SJSA1 (cell line): ENCODE measurements at regions not wholly inside any gene's neighbourhood (a gene's known extent, or its start where the extent isn't known, plus 50 kb on each side); places are given as distances from the start of the nearest gene placed in this dataset.

Source experiments
- DNase-seq, 2 experiments: peaks; one replicate each; pipeline ENCODE4 v3.0.0-alpha.2; 2015 to 2020; ENCODE audit warnings: low spot score in 2 of 2, low read depth in 1 of 2
- H3K27ac ChIP-seq: fragments of 250-450 bp; sonication (Bioruptor Pico); 2 replicates; pipeline ENCODE4 v1.5.1; 2020; ENCODE audit warnings: mild to moderate bottlenecking, moderate library complexity
- H3K27me3 ChIP-seq: fragments of 250-450 bp; sonication (Bioruptor Pico); replicated peaks from 2 replicates; pipeline ENCODE4 v1.5.1; 2020; ENCODE audit warnings: mild to moderate bottlenecking, moderate library complexity
- H3K36me3 ChIP-seq: fragments of 250-450 bp; sonication (Bioruptor Pico); 2 replicates; pipeline ENCODE4 v1.5.1; 2020; ENCODE audit warnings: mild to moderate bottlenecking
- H3K4me1 ChIP-seq: fragments of 250-450 bp; sonication (Bioruptor Pico); replicated peaks from 2 replicates; pipeline ENCODE4 v1.6.1; 2021; ENCODE audit warnings: mild to moderate bottlenecking
- H3K4me3 ChIP-seq: fragments of 250-450 bp; sonication (Bioruptor Pico); 2 replicates; pipeline ENCODE4 v1.5.1; 2020; ENCODE audit warnings: mild to moderate bottlenecking
- H3K9me3 ChIP-seq: fragments of 250-450 bp; sonication (Bioruptor Pico); replicated peaks from 2 replicates; pipeline ENCODE4 v1.5.1; 2020; ENCODE audit warnings: mild to moderate bottlenecking

DNA sequence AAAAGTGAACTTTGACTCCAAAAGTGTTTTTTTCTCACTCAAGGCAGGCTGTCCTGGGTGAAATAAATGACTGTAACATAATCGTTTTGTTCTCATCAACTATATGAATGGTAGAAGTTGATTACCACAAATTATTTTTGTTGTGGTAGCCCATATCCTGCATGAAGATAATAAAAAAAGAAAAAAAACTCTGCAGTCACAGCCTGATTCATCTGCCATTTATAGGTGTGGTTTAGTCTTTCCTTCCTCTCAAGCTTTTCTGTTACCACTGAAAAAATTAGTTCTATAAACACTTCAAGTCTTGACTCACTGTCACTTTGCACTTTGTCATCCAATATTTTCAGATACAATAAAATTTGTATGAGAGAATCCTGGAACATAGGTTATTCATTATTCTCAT lies 522.0 kb downstream of the PLCL1 start:
- H3K4me3 ChIP-seq: no peak overlapping the region
- no peaks in the 10 kb centered on the region for H3K36me3 ChIP-seq
- H3K27me3 ChIP-seq: peaks cover 3% of the 10 kb centered on the region
- no peaks in the 10 kb centered on the region for H3K9me3 ChIP-seq
- H3K27ac ChIP-seq: no peak overlapping the region
- DNase-seq: no peak
- H3K4me1 ChIP-seq: no peaks in the 10 kb centered on the region

DNA sequence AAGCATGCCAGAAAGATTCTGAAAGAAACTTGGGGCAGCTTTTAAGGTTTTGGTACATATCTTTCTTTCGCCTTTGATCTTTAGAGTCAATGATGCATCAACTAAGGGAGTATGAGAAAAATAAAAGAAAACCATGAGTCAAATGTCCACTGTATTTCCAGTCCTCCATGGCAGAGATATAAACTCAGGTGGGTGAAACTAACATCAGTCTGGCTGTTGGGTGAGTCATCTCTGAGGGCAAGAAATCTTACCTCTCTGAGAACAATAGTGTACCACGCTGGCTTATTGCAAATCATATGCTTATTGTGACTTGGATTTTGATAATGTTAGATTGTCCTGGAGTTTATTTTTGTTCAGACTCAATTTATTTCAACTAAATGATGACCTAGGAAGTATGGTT lies 521.0 kb downstream of the PLCL1 start:
- no peaks in the 10 kb centered on the region for H3K4me1 ChIP-seq
- H3K27me3 ChIP-seq: peaks cover 3% of the 10 kb centered on the region
- no peak for DNase-seq
- H3K9me3 ChIP-seq: no peaks in the 10 kb centered on the region
- no peaks in the 10 kb centered on the region for H3K36me3 ChIP-seq
- no peak overlapping the region for H3K27ac ChIP-seq
- H3K4me3 ChIP-seq: no peak overlapping the region

DNA sequence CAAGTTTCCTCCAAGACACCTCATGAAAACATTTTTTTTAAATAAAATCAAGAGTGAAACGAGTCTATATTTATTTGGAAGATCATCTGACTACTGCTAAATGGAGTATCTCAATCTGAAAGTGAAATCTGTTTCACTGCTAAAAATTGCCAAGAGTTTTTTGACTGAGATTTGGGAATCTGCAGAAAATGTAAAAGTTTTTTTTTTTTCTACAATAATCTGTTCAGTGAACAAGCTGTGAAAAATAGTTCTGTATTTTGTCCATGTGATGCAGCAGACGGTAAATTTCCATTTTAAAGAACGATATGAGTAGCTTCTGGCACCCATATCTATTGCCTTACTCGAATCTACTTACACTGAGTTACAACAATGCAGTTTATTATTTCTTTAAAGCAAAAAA lies 519.7 kb downstream of the PLCL1 start:
- Histone ChIP-seq H3K27ac (no peak overlapping the region), H3K36me3 (no peaks in the 10 kb centered on the region), H3K9me3 (no peaks in the 10 kb centered on the region), H3K4me3 (no peak overlapping the region), H3K4me1 (no peaks in the 10 kb centered on the region), H3K27me3 (peaks cover 3% of the 10 kb centered on the region)
- no peak for DNase-seq

DNA sequence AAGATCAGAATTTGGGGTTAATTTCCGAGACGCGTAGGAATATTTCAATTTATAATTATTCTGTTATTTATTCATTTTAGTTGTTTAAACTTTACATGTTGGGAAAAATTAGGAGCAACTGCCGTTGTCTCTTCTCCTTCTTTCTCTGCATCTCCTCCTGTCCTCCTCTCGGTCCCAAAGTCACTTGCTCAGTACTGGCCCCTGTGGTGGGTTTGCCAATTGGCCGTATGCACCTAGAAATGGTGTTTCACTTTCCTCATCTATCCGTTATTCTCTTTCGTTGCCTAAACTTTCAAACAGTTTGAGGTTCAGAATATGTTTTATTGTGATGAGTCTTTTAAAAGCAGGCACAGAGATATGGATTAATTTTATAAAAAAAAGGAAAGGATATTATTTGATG lies 517.9 kb downstream of the PLCL1 start:
- H3K36me3 ChIP-seq: no peaks in the 10 kb centered on the region
- no peak overlapping the region for H3K27ac ChIP-seq
- DNase-seq: no peak

DNA sequence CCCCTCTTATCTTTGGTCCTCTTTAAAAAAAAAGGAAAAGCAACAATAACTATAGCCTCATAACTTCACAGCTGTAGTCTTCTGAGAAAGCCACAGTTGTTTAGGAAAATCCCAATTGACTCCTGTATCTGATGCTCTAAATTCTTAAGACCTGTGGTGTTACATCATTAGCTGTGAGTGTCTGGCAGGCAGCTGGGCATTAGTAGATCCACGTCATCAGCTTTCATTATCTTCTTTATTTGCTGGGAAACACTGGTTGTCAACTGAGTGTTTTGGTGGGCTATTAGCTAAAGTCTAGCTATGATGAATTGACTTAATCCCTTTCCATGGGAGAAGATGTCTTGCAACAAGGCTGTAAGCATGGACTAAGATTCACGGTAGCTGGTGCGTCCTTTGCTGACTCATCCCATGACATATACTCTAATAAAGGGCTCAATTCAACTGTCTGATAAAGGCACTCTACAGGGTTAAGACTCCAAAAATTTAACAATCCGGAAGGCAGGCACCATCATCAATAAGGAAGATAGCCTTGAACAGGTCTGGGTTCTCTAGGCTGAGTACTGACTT lies 517.2 kb downstream of the PLCL1 start:
- no peak for DNase-seq
- Histone ChIP-seq H3K36me3 (no peaks in the 10 kb centered on the region), H3K4me1 (no peaks in the 10 kb centered on the region), H3K9me3 (no peaks in the 10 kb centered on the region), H3K27ac (no peak overlapping the region), H3K4me3 (no peak overlapping the region), H3K27me3 (peaks cover 9% of the 10 kb centered on the region)

More for the DNA sequence above, 517.9 kb downstream of the PLCL1 start:
- H3K9me3 ChIP-seq: no peaks in the 10 kb centered on the region
- no peak overlapping the region for H3K4me3 ChIP-seq
- H3K27me3 ChIP-seq: peaks cover 9% of the 10 kb centered on the region
- no peaks in the 10 kb centered on the region for H3K4me1 ChIP-seq

DNA sequence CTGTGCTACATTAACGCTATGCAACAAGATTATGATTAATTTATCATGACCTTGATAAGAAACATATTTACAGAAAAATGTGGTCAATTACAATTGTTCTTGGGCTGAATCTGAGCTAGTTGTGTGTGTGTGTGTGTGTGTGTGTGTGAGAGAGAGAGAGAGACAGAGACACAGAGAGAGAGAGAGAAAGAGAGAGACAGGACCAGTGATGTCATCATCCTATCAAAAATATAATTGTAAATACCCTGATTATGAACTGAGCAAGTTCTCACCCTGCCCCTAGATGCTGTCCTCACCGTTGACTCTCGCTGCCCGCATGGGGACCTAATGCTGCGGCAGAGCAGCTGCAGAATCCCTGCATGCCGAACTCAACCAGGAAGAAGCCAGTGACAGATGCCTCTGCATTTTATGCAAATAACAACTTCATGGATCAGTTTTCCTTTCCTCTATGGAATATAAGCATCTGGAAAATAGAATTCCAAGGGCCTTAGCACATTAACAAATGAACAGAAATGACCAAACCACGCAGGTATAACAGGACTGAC lies 512.5 kb downstream of the PLCL1 start:
- peaks cover 17% of the 10 kb centered on the region for H3K27me3 ChIP-seq
- no peak overlapping the region for H3K27ac ChIP-seq
- DNase-seq: no peak
- H3K36me3 ChIP-seq: no peaks in the 10 kb centered on the region
- H3K4me1 ChIP-seq: no peaks in the 10 kb centered on the region
- H3K9me3 ChIP-seq: no peaks in the 10 kb centered on the region
- H3K4me3 ChIP-seq: no peak overlapping the region

DNA sequence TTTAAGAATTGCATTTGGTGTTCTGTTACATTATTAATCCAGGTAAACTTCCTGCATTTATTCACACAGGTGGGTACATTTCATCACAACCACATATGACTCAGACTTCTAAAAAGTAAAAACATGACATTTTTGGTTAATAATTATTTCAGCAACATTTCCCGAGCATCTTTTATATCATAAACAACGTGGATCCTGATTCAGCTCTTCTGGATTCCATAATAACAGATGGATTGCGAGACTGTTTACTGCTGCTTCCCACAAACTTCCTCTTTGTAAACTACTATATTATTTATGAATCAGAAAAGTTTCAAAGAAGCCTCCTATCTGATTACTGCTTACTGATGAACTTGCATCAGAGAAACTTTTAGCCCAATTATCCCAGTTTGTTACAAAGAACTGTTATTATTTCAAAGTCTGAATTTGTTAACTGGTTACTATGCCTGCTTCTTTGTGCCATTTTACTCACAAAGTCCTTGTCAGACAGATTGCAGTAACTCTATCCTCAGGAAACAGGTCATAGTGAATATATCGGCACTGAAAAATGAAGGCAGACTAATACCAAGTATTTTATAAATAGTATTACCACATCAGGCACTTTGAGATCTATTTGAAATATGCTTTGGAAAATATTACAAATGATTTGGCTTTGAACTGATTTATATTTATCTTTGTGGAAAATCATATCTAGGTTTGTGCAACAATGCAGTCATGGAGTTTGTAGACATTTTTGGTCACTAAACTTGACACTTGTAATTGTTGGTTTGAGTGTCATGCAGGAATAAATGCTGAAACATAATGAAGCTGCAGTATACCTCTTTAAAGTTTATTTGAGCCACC lies 511.6 kb downstream of the PLCL1 start:
- Histone ChIP-seq H3K27me3 (peaks cover 17% of the 10 kb centered on the region), H3K9me3 (no peaks in the 10 kb centered on the region), H3K36me3 (no peaks in the 10 kb centered on the region), H3K27ac (no peak overlapping the region), H3K4me3 (no peak overlapping the region), H3K4me1 (no peaks in the 10 kb centered on the region)
- no peak for DNase-seq

DNA sequence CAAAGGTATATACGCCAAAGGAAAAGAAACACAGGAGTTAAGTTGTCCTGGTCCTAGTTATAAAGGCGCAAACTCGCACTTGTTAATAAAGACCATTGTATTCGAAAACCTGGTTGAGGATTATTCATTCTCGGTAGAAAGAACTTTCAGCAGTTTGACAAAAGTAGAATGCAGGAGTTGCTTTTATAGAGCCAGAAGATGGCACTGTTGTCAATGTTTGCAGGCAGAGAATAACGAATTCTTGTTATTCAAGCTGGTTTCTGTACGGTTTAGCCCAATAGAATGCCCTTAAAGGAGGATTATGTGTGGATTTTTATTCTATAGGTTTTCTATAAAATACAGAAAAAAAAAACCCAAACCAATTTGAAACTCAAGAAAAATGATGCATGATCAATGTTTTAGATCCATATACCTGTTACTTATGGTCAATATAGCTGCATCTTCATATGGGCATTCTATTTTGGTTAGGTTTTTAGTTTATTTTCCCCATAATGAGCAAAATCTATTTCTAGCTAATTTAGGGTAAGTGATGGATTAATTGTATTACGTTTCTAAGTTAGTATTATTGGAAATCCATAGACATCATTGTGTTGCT lies 510.3 kb downstream of the PLCL1 start:
- Histone ChIP-seq H3K36me3 (no peaks in the 10 kb centered on the region), H3K4me3 (no peak overlapping the region), H3K4me1 (no peaks in the 10 kb centered on the region), H3K9me3 (no peaks in the 10 kb centered on the region), H3K27me3 (peaks cover 17% of the 10 kb centered on the region), H3K27ac (no peak overlapping the region)
- peak in 1 of 2 experiments; percentile 27 for DNase-seq

DNA sequence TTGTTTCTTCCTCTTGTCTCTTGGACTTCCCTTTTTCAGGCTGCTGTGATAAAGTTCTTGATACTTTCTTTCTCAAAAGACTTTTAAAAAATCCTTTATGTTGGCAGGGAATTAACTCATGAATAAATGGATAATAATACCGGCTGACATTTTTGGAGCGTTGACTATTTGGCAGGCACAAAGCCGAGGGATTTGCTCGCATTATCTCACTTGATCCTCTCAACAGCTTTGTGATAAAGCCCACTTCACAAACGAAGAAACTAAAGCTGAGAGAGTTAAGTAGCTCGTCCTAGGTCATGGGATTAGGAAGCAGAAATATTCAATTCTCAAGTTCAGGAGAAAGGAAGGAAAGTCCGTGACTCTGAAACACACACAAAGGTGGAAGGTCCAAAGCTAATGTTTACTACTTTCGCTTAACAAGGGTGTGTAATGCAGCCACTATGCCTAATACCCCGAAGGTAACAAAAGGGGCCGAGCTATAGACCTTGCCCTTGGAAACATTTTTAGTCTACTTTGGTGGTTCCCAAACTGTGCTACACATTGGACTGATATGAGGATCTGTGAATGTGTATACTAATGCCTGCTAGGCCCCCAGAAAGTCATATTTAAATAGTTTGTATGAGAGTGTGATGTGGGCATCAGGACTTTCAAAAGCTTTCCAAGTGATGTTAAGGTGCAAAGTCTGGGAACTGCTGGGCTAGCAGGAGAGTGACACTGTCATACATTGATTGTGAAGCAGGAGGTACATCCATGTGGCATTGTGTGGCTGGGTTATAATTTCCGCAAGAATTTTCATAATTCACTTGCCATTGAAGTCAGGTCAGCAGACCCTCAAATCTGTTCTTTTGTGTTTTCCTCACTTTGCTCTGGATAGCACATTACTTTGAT lies 508.4 kb downstream of the PLCL1 start:
- H3K36me3 ChIP-seq: no peaks in the 10 kb centered on the region
- no peak overlapping the region for H3K27ac ChIP-seq
- H3K4me1 ChIP-seq: no peaks in the 10 kb centered on the region
- no peaks in the 10 kb centered on the region for H3K9me3 ChIP-seq
- no peak overlapping the region for H3K4me3 ChIP-seq
- H3K27me3 ChIP-seq: peaks cover 11% of the 10 kb centered on the region
- no peak for DNase-seq

DNA sequence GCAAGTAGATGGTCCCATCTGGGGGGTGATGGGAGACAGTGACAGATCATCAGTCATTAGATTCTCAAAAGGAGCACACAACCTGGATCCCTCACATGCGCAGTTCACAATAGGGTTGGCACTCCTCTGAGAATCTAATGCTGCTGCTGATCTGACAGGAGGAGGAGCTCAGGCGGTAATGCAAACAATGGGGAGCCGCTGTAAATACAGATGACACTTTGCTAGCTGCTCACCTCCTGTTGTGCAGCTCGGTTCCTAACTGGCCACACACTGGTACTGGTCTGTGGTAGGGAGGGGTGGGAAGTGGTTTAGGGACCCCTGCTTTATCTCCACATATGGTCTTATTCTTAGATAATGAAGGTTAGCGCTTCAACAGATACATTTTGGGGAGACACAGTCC lies 506.6 kb downstream of the PLCL1 start:
- Histone ChIP-seq H3K36me3 (no peaks in the 10 kb centered on the region), H3K4me1 (no peaks in the 10 kb centered on the region), H3K4me3 (no peak overlapping the region), H3K27me3 (peaks cover 11% of the 10 kb centered on the region; the same call in 1 of the 2 replicates), H3K27ac (no peak overlapping the region), H3K9me3 (no peaks in the 10 kb centered on the region)
- no peak for DNase-seq

DNA sequence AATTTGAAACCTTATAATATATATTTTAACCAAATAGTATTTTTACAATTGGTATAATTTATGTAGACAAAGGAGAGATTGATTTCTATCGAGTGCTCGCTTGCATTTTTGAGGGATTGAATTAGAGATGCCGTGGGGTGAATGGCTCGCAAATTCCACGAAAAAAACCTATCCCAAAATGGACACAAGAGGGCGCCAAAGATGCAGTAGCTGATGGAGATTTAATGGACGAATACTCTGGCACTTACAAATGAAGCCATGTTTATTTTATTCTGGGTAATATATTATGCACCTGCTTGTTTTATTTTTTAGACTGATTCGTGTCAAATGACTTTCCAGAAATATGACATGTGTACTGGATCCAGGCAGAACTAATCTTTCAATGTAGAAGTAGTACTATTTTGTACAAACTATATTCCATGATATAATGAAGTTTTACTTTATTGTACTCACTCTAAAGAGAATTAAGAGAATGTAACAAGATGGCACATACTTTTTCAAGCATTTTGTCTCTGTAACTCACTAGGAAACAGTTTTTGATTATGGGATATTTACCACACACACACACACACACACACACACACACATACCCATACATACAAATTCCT lies 505.4 kb downstream of the PLCL1 start:
- Histone ChIP-seq H3K27me3 (peaks cover 8% of the 10 kb centered on the region; the same call in 1 of the 2 replicates), H3K9me3 (no peaks in the 10 kb centered on the region), H3K36me3 (no peaks in the 10 kb centered on the region), H3K27ac (no peak overlapping the region), H3K4me1 (no peaks in the 10 kb centered on the region), H3K4me3 (no peak overlapping the region)
- DNase-seq: peak in 1 of 2 experiments; percentile 27

DNA sequence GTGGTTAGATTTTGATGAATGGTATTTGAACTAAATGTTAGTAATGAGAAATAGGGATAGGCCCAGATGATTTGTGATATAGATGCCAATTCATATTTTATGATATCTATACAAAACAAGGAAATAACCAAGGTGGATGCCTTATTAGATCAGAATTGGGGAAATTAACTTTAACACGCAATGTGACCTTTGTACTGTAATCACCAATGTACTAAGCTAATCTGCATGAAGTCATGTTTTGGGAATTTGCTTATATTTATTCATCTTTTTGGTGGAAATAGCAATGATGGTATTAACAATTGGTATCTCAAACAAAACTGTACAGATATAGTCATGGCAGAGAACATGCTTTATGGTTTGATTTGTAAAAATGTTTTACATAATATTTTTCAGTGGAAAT lies 504.7 kb downstream of the PLCL1 start:
- H3K4me1 ChIP-seq: no peaks in the 10 kb centered on the region
- H3K9me3 ChIP-seq: no peaks in the 10 kb centered on the region
- no peak overlapping the region for H3K4me3 ChIP-seq
- DNase-seq: no peak
- no peaks in the 10 kb centered on the region for H3K36me3 ChIP-seq
- peaks cover 8% of the 10 kb centered on the region; the same call in 1 of the 2 replicates for H3K27me3 ChIP-seq
- no peak overlapping the region for H3K27ac ChIP-seq

DNA sequence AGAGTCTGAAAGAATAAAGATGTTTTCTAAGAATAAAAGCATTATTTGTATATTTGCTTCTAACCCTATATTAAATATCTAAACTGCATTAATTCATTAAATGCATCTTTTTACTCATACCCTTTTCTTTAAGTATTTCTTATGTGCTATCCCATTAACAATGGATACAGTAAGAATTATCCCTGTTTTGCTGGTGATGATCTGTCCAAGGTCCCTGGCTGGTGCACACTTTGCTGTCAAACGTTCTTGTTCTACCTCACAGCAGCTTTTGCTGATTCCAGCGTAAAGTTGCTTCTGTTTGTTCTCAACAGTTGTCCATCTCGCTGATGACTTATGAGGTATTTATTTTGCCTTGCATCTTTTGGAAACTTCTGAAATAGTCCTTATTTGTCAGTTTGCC lies 504.0 kb downstream of the PLCL1 start:
- no peak overlapping the region for H3K27ac ChIP-seq
- 0 out of 2 replicates have a peak, but pooled peaks cover 2% of the 10 kb centered on the region for H3K27me3 ChIP-seq
- no peaks in the 10 kb centered on the region for H3K9me3 ChIP-seq
- H3K4me3 ChIP-seq: no peak overlapping the region
- no peaks in the 10 kb centered on the region for H3K4me1 ChIP-seq
- no peak for DNase-seq
- no peaks in the 10 kb centered on the region for H3K36me3 ChIP-seq
